Inferior parietal cortex (tissue), 1 donor: ENCODE measurements at regions not wholly inside any gene's neighbourhood (a gene's known extent, or its start where the extent isn't known, plus 50 kb on each side); places are given as distances from the start of the nearest gene placed in this dataset.
"Not testable (repeated sequence)": the region's sequence is repeated elsewhere in the genome, so short reads cannot be mapped to it uniquely, and the experiment has no call there.

ENCODE experiments used
- DNase-seq: peaks from one replicate; pipeline ENCODE4 v3.0.0-alpha.2; 2016; ENCODE audit errors: extremely low spot score

DNA sequence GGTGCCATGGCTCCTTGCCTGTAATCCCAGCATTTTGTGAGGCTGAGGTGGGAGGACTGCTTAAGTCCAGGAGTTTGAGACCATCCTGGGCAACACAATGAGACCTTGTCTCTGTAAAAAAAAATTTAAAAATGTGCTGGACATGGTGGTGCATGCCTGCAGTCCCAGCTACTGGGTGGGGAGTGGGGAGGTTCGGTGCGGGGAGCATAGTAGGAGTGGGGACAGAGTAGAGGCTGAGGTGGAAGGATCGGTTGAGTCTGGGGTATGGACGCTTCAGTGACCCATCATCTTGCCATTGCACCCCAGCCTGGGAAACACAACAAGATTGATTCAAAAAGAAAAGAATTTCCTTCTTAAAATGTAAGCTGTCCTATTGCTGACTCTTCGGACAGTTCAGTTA is 1490.0 kb upstream of the GBE1 start:
- DNase-seq, result no peak

DNA sequence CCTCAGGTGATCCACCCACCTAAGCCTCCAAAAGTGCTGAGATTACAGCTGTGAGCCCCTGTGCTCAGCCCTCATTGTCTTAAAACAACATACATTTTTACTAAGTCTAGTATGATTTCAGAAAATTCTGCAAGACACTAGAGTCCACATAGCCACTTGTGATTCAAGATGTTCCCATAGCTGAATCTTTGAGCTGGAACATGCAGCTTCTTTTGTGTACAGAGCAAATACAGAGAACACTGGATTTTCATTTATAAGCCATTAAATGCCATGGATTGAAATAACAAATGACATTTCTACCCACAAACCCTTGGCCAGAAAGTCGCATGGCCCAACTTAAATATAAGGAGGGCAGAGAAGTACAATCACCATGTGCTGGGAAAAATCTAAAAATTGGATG is 1489.2 kb upstream of the GBE1 start:
- DNase-seq, result no peak

DNA sequence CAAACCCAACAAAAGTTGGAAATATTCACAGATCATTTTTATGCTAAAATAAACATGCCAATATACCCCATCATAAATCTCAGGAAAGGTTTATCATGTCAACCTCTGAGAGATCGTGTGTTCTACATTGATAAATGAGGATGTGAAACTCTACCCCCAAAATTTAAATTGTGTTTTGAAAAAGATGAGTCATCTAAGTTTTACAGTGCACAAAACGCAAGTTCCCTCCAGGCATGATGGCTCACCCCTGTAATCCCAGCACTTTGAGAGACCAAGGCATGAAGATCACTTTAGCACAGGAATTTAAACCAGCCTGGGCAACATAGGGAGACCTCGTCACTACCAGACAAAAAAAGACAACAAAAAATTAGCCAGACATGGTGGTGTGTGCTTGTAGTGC is 1487.0 kb upstream of the GBE1 start:
- no peak for DNase-seq

- DNase-seq, result no peak
These were observed 1473.9 kb upstream of the GBE1 start for GRCh38 chr3:83235180-83235814.

- no peak for DNase-seq
These were observed 1472.3 kb upstream of the GBE1 start for GRCh38 chr3:83233715-83234114.

- no peak for DNase-seq
These were observed 1469.4 kb upstream of the GBE1 start for GRCh38 chr3:83230841-83231240.

DNA sequence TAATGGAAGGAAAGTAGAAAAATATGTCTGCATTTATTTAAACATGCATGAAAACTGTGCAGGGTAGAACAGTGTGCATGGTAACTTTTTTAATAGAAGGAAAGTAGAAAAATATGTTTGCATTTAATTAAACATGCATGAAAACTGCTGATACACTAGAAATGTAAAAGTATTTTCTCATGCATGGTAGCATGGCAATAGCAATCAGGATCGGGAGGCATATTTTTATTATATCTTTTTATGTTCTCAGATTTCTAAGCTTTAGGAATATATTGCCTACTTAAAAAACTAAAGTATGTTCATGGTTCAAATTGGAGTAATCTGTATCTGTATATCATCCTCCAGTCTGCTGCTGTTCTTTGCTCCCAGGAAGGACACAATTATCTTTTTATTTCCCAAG is 1468.9 kb upstream of the GBE1 start:
- DNase-seq, result no peak

DNA sequence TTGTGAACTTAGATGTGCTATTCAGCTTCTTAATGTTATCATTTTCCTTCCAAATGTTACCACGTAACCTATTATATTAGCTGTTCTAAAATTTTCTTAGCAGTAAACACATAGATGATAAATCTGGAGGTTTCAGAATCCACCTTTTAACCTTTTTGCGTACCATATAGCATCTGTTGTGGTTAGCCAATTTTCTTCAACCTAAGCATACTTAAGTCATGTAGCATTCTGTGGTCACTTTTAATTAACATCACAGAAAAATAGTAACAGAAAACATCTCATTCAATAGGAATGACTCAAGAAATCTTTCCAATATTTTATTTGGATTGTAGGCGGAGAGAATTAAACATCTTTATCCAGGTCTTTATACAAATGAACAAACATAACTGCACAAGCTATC is 1465.3 kb upstream of the GBE1 start:
- DNase-seq, result no peak

DNA sequence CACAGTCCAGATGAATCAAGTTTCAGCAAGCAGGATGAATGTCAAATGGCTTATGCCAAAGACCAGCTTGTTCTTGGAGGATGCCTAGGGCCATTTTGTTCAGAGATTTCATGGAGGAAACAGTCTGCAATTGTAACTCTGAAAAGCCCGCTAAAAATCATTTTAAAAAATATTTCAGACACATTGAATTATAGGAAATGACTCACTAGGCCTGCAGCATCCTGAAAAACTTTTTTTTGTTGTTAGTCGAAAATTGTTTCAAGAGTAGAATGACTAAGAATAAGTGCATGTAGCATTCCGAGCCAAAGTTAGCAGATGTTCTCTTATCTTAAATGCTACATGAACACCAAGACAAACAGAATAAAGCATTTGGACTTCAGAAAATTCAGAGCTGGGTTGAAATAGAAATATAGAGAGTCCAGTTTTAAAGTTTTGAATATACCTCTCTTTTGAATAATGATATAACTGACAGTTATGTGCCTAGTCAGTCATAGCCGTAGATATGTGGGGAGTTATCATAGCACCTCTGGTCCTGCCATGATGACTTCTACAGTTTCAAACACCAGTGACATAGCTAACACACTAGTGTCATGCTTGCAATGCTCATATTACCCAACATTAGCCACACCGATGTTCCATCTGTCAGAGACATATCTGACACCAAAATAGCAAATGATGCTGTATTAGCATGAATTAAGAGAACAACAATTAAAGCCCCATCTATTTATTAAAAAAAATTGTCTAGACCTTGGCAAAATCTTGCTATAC is 1462.8 kb upstream of the GBE1 start:
- DNase-seq, result peak; percentile 42

GRCh38 chr3:83218383-83219200 is 1457.1 kb upstream of the GBE1 start:
- DNase-seq, result no peak

DNA sequence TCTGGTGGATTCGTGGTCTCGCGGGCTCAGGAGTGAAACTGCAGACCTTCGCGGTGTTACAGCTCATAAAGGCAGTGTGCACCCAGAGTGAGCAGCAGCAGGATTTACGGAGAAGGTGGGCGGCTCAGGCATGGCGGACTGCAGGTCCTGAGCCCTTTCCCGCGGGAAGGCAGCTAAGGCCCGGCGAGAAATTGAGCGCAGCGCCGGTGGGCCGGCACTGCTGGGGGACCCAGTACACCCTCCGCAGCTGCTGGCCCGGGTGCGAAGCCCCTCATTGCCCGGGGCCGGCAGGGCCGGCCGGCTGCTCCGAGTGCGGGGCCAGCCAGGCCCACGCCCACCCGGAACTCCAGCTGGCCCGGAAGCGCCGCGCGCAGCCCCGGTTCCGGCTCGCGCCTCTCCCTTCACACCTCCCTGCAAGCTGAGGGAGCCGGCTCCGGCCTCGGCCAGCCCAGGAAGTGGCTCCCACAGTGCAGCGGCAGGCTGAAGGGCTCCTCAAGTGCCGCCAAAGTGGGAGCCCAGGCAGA is 1456.2 kb upstream of the GBE1 start:
- not testable (repeated sequence) for DNase-seq

DNA sequence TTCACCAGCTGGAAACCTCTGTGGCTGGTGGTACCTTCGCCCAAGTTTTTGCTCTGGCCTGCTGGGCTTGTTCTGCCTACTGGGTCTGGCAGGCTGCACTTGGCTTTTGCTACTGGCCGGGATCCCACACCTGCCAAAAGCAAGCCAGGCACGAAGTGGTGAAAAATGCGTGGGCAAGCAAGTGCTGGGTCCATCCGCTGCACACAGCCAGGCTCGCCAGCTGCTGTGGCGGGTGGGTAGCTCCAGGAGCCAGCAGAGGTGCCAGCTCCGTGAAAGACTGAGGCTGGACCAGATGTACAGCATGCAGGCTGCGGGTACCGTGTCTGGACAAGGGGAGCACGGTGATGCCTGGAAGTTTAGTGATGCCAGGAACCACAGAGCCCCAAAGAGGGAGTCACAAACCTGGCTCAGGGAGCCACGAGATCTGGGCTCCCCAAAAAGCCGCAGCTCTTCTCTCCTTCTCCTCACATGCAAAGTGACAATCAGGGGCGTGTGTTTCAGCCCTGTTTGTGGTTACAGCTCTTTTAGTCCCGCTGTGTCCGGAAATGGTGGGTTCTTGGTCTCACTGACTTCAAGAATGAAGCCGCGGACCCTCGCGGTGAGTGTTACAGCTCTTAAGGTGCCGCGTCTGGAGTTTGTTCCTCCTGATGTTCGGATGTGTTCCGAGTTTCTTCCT is 1455.6 kb upstream of the GBE1 start:
- DNase-seq, result no peak

- DNase-seq, result no peak
These were observed 1433.8 kb upstream of the GBE1 start for GRCh38 chr3:83195243-83195642.

- DNase-seq, result no peak
These were observed 1432.1 kb upstream of the GBE1 start for GRCh38 chr3:83193526-83193925.

DNA sequence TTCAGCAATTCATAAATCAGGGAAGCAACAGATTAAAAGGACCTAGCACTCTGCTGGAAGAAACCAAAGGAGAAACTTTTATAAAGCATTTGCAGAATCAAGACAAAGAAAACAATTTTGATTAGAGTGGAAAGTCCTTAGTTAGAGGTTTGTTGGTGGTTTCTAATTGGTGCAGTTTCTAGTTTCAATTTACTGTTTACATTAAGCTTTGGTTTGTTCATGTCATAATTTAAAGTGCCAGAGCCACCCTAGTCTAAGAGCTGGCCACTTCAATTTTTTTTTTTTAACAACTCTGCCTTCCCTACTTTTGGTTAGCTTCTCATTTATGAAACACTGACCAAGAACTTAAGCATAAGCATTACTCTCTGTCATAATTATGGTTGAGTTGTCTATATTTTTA is 1428.2 kb upstream of the GBE1 start:
- no peak for DNase-seq

DNA sequence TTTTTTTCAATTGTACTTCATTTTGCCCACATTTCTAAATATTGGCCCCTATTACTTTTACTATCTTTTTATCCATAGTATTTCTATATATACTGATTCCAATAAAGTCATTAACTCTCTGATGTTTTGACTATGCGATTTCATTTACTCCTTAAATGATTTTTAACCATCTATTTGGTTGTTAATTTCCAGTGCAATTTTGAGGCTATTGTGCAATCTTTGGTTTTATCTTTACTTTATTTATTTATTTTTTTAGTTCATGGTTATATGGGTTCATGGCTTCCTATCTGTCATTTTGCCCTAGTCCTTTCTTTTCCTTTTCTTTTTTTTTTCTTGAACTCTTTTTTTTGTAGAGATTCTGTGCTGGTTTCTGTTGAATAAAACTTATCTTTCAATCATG is 1408.0 kb upstream of the GBE1 start:
- no peak for DNase-seq

DNA sequence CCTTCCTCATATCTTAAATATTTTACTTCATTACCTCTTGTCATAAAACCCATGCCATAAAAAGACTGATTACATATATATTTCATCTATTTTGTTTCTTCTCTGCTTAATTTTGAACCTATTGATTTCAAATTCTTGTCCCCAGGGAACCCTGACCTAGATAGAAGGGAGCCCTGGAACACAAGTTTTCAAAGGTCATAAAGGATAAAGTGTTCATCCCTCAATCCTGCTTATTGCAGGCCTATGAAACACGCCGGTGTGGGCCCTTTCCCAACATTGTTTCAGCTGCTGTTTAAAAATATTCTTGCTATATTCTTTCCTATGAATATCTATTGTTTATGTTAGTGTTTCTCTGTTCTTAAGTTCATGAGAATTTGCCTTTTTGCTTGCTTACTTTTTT is 1389.5 kb upstream of the GBE1 start:
- DNase-seq, result no peak

DNA sequence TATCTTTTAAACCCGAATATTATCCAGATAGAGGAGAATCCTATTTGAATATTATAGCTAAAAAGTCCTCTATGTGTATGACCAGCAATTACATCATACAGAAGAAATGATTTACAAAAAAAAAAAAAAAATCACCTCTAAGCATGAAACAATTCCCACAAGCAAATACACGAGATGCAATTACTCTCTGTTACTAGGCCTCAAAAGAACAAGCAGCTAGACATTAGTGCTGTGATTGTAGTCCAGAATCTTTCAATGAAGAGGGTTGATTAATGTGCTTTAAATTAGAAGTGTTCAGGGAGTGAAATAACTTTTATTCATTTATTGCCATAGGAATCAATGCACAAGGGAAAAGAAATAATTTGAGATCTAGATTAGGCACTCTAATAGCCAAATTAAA is 1379.5 kb upstream of the GBE1 start:
- no peak for DNase-seq

- DNase-seq, result no peak
These were observed 1369.8 kb upstream of the GBE1 start for GRCh38 chr3:83131236-83131635.

DNA sequence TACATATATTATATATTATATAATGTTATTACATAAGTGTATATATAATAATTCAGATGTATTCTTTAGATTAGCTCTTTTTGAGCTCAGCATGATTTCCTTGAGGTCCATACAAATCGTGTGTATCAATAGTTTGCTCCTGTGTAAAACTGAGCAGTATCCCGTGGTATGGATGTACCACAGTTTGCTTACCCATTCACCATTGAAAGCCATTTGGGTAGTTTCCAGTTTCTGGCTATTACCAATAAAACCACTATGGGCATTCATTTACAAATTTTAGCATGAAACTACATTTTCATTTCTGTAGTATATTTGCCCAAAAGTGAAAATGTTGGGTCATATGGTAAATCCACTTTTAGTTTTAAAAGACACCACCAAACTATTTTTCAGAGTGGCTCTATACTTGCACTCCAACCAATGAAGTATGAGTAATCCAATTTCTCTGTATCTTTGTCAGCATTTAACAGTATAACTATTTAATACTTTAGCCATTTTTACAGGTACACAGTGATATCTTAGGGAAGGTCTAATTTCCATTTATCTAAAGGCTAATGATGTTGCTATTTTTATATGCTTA is 1361.4 kb upstream of the GBE1 start:
- no peak for DNase-seq

- no peak for DNase-seq
These were observed 1331.8 kb upstream of the GBE1 start for GRCh38 chr3:83093222-83093572.
